Coronary artery (tissue), 2 donors: ENCODE measurements at regions not wholly inside any gene's neighbourhood (a gene's known extent, or its start where the extent isn't known, plus 50 kb on each side); places are given as distances from the start of the nearest gene placed in this dataset.

Source experiments
- DNase-seq: peaks from one replicate; pipeline ENCODE4 v3.0.0-alpha.2; 2017; ENCODE audit warnings: low spot score
- H3K27ac ChIP-seq, 2 donors: fragments of 200-600 bp; sonication (generic); one replicate each; pipeline ENCODE4 v1.5.1; 2016 to 2019
- H3K4me3 ChIP-seq: fragments of 200-600 bp; sonication (generic); 2 replicates; pipeline ENCODE4 v1.5.1; 2016; ENCODE audit warnings: mild to moderate bottlenecking, moderate library complexity
- TF ChIP-seq, protein P1 (sequence below): fragments of 200-600 bp; sonication (generic); IDR thresholded peaks from one replicate; pipeline ENCODE4 v1.5.1; 2019; ENCODE audit warnings: antibody characterized with exemption

DNA sequence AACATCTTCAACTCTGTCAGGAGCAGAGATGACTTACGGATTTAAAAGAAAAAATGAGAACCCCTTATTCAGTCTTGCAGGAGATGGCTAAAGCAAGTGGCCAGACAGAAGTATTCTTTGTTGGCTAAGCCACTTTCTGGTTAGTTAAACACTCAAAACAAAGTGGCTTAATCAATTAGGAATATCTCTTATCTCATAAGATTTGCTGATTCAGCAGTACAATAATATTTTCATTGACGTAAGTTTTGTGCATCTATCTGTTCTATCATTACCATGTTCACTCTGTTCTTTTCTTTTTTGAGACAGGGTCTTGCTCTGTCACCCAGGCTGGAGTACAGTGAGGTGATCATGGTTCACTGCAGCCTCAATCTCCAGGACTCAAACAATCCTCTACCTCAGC, 342.0 kb downstream of the EN1 start:
- TF ChIP-seq, protein P1, sequence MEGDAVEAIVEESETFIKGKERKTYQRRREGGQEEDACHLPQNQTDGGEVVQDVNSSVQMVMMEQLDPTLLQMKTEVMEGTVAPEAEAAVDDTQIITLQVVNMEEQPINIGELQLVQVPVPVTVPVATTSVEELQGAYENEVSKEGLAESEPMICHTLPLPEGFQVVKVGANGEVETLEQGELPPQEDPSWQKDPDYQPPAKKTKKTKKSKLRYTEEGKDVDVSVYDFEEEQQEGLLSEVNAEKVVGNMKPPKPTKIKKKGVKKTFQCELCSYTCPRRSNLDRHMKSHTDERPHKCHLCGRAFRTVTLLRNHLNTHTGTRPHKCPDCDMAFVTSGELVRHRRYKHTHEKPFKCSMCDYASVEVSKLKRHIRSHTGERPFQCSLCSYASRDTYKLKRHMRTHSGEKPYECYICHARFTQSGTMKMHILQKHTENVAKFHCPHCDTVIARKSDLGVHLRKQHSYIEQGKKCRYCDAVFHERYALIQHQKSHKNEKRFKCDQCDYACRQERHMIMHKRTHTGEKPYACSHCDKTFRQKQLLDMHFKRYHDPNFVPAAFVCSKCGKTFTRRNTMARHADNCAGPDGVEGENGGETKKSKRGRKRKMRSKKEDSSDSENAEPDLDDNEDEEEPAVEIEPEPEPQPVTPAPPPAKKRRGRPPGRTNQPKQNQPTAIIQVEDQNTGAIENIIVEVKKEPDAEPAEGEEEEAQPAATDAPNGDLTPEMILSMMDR: no peak
- Histone ChIP-seq H3K27ac (no peak overlapping the region), H3K4me3 (no peak overlapping the region)
- no peak for DNase-seq

DNA sequence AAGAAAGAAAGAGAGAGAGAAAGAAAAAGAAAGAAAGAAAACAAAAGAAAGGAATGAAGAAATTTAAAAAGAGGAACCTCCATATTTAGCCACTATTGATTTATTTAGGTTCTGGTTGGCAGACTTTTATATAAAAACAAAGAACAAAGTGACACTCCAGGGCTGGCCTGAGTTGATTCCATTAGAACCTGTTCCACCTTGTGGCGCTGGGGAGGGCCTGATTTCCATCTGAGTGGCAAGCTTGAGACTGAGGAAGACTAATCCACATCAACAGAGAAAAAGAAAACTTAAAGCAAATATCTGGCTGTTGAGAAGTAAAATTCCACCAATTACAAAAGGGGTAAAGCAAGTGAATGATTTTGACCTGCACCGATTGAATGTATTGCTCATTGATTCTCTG, 345.3 kb downstream of the EN1 start:
- no peak overlapping the region for H3K4me3 ChIP-seq
- no peak for DNase-seq
- TF ChIP-seq, protein P1: no peak
- no peak overlapping the region for H3K27ac ChIP-seq

DNA sequence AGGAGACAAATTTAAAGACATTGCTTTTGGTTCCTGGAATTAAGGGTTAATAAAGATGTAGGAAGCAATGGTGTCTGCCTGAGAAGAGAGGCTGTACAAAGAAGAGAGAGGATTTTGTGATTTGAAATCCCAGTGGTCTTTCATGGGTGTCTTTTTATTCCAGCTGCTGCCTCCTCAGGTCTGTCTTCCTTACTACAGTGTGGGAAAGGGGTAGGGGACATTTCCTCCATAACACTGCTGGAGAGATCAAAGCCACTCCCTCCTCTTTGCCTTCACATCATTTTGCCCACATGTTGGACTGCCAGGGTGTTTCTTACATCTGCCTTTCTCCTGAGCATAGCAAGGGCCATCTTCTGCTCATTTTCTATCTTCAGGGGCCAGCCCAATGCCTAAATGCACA, 348.5 kb downstream of the EN1 start:
- no peak overlapping the region for H3K27ac ChIP-seq
- TF ChIP-seq, protein P1: no peak
- no peak overlapping the region for H3K4me3 ChIP-seq
- no peak for DNase-seq

DNA sequence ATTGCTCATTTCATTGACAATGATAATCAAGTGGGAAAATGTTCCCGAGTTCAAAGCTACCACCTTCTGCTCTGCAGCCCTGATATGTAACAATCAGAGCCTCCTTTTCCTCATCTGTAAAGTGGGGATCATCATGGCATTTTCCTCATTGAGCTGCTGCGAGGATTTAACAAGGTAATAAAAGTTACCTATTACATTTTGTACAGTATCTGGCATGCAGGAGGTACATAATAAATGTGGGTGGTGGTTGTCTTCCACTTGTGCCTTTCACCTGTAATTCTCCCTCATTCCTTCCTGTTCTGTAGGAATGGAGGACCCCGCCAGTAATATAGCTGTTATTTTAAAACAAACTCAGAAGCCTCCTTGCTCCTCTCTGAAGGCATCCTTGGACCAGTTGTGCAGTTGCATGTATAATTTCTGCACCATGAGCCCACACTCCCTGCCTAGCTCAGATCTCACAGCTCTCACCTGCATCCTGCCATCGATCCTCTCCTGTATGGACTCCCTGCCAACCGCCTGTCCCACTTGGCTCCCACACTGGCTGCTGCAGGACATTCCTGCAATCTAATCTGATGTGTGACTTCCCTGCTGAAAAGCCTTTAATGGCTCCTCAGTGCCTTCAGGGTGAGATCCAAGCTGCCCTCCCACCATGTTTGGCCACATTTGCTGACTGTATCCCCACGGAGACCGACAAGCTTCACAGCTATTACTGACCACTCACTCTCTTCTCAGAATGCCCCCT, 350.4 kb downstream of the EN1 start:
- no peak for DNase-seq
- Histone ChIP-seq H3K4me3 (no peak overlapping the region), H3K27ac (no peak overlapping the region)
- TF ChIP-seq, protein P1: no peak

DNA sequence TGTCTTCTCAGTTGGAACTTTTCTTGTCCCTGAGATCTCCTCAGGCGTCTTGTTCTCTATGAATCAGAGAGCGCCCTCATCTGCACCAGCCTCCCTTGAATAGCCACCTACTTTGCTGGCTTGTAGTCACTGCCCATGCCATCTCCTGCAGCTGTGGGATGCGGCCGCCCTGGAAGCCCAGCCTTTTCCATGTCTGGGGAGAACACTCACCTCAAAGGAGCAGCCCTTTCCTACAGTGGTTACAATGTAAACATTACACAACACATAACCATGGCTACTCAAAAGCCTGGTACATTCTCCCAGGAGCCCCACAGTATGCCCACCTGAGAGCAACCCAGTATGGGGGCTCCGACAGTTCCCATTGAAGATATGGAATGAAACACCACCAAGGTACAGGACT, 351.0 kb downstream of the EN1 start:
- DNase-seq: no peak
- TF ChIP-seq, protein P1: no peak
- Histone ChIP-seq H3K27ac (no peak overlapping the region), H3K4me3 (no peak overlapping the region)

DNA sequence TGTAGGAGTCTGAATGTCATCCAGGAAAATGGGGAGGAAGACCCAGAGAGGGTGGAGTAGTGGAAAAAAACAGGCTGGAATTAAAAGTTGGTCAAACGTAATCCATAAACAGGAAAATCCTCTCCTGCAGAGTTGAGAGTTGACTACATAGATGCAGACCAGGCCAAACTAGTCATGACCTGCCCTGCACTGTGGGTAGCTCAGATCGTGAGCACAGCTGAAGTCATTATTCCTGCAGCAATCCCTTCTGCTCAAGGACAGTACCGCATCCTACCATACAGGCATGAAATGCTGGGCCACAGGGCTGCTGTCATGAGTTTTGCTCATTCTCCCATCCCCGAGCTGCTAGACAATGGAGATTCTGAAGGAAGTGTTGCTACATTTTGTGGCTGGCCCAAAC, 352.2 kb downstream of the EN1 start:
- no peak overlapping the region for H3K4me3 ChIP-seq
- H3K27ac ChIP-seq: no peak overlapping the region
- no peak for DNase-seq
- TF ChIP-seq, protein P1: no peak

DNA sequence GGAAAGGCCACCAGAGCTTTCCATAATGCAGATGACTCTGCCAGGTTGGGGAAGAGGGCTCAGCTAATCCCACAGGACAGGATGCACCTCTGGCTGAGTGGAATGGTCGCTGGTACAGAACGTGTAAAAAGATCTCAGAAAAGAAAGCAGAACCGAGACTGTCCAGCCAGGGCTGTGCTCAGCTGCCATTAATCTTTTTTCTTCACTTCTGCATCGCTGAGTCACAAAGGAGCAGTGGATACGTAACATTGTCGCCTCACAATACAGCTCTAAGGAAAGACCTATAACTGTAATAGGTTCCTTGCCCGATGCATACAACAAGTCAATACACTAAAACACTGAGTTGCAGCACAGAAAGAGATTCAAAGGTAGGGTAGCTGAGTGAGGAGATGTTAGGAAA, 354.2 kb downstream of the EN1 start:
- no peak for DNase-seq
- H3K27ac ChIP-seq: no peak overlapping the region
- TF ChIP-seq, protein P1: no peak
- no peak overlapping the region for H3K4me3 ChIP-seq
